NOMO-1 (cell line): ENCODE measurements at regions not wholly inside any gene's neighbourhood (a gene's known extent, or its start where the extent isn't known, plus 50 kb on each side); places are given as distances from the start of the nearest gene placed in this dataset.

ENCODE experiments used
- DNase-seq, 2 experiments: peaks; one replicate each; lab custom pipeline; 2025; ENCODE audit not compliant: unreplicated experiment in 2 of 2; lab: John Stamatoyannopoulos, UW

- DNase-seq = no peak
These were observed 335.6 kb upstream of the ASIC2 start for GRCh38 chr17:33628500-33629346.

- DNase-seq = no peak
These were observed 340.4 kb upstream of the ASIC2 start for GRCh38 chr17:33633446-33633845.

- DNase-seq = no peak
These were observed 344.4 kb upstream of the ASIC2 start for GRCh38 chr17:33637534-33637933.

DNA sequence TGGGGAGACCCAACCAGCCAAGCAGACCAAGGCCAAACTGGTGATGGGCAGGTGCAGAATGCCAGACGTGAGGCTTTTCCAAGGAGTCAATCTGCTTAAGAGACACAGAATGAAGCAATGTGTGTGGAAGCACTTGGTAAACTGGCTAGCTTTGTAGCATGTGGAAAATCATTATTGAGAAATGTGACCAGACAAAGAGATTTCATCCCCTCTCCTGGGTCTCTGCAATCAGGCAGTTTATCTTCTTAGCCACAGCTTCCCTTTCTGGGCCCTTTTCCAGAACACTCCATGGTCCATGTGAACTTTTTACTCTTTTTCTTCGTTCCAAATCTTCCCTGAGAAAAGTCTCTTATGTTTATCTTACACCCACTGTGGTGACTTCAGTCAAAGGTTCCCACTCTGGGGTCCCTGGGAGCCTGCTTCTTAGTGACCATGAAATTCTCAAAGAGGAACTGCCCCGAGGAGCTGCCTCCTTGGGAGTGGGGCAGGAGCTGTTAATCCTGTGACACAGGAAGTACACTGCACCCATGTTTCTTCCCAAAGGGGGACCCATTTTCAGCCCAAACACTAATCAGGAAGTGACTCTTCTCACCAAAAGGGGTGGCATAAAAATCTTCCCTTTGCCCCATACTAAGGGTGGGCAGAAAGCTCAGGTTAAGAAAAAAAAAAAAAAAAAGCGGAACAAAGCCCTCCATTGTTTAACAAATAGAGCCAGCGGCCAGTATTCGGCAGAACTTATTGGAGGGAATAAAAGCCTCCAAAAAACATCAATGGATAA lies 346.2 kb upstream of the ASIC2 start:
- DNase-seq = peak; percentile 60 to 73

GRCh38 chr17:33640629-33641028 lies 347.5 kb upstream of the ASIC2 start:
- DNase-seq = no peak

GRCh38 chr17:33642002-33642401 lies 348.9 kb upstream of the ASIC2 start:
- no peak for DNase-seq

DNA sequence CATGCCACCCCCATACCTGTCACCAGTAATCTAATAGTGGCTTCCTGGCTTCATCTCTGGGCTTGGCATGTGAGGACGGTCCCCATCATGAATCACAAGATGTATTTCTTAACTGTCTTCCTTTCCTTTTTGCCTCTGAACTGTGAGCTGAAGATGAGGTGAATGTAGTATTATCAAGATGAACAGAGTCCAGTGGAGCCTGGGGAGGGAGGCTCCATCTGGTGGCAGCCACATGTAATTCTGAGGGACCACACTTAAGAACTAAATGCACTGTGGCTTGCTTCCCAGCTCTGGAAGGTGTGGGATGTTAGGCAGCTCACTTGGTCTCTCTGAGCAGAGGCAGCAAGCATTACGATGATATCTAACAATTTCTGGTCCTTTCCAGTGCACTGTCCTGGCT lies 354.9 kb upstream of the ASIC2 start:
- DNase-seq = no peak

GRCh38 chr17:33650304-33650703 lies 357.2 kb upstream of the ASIC2 start:
- no peak for DNase-seq

DNA sequence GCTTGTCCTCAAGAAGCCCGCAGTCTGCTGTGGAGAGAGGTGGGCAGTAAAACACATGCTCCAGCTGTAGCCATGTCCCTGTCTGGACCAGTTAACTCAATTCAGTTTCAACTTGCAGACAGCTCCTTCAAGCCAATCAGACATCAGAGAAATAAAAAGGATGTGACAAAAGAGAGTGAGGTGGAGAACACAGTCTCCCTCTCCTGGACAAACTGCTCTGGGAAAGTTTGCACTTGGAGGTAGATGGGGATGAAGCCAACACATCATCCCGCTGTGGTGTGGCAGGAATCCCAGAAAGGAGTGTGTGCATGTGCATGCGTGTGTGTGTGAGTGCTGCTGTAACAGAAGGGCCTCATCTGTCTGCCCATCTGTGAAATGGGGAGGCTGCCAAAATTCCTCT lies 358.6 kb upstream of the ASIC2 start:
- no peak for DNase-seq

DNA sequence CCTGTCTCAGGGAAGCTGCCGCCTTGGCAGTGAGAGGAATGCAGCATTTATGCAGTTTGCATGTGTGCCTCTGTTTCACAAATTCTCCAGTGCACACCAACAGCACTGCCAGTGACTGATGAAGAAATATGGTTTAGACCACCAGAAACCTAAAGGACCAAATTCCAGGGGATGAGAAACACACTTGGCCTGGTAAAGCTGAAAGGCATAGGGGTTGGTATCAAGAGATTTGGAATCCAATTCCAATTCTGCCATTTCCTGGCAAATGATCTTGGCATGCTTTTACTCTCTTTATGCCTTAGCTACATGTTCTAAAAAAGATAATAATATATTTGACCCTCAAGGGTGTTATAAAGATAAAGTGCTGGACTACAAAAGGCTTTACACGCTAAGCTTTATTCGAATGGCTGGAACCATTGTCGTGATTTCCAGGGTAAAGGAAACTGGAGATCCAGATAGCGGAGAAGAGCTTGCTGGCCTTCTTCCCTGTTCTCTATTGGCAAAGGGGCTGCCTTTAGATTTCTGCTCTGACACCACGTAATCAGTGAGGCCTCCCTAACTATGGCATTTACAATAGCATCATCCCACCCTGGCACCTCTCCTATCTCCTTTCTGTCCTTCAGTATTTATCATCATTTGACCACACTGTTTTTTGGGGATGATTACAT lies 359.8 kb upstream of the ASIC2 start:
- DNase-seq = no peak

GRCh38 chr17:33653399-33653788 lies 360.3 kb upstream of the ASIC2 start:
- no peak for DNase-seq

DNA sequence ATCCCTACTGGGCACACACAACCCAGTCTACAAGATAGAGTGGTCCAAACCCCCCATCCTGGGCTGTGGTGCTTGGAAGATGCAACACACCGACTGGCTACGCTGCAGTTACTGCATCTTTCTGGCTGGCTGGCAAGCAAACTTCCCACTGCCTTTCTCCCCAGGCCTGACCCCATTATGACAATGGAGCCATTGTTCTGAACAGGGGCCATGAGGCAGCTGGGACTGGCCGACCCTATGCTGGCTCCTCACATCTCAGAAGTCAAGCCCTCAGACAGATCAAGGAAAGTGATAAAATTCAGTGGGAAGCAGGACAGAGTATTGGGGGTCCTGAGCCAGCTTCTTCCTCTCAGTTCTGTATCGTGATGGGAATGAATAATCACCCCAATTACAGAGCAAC lies 364.1 kb upstream of the ASIC2 start:
- no peak for DNase-seq

- DNase-seq = no peak
These were observed 368.9 kb upstream of the ASIC2 start for GRCh38 chr17:33661975-33662374.

GRCh38 chr17:33664116-33664840 lies 371.2 kb upstream of the ASIC2 start:
- no peak for DNase-seq

DNA sequence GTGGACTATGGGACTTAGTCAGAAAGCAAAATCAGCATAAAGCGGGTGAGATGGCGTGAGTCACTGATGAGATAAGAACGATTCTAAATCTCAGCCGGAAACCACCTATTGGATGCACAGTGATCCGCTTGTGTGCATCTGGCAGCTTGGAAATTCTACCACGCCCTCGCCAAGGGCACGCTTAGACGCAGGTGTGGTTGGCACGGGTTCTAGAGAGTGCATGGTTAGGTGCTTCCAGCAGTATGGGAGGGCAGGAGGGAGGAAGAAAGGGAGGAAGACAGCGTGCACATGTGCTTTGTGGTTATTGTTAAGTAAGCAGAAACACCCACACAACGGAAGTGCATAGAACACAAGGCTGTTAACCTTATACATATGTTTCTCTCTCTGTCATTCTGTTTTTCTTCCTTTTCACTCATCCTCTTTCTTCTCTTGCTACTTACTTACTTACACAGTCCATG lies 374.0 kb upstream of the ASIC2 start:
- no peak for DNase-seq

- no peak for DNase-seq
These were observed 374.6 kb upstream of the ASIC2 start for GRCh38 chr17:33667671-33668070.

DNA sequence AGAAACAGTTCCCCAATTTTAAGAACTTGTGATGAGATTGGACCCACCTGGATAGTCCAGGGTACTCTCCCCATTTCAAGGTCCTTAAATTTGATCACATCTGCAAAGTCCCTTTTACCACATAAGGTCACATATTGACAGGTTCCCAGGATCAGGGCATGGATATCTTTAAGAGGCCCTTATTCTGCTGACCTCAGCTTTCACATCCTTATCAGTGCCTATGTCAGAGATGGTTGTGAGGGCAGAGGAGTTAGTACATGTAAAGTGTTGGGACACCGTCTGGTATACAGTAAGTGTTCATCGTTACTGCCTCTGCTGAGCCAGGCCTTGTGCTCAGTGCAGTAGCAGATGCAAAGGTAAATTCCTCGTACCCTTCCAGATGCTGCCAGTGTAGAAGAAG lies 375.4 kb upstream of the ASIC2 start:
- DNase-seq = no peak

DNA sequence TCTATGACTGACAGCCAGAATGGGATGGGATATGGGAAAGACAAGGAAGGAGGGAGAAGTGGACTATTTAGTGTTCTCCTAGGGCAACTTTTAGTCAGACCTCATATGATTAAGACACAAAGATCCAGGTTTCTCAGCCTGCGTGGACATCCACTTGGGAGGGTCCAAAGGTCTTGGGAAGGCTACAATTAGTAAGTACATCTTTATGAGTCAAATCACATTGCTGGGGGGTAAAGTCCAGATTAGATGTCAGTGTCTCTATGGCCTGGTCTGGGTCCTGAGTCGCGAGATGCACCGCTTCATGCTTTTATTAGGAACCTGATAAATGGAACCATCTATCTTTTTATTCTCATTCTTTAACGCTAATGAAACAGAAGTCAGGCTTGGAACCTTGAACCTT lies 378.4 kb upstream of the ASIC2 start:
- no peak for DNase-seq

- peak; percentile 46 to 68 for DNase-seq
These were observed 381.6 kb upstream of the ASIC2 start for GRCh38 chr17:33674685-33675084.

DNA sequence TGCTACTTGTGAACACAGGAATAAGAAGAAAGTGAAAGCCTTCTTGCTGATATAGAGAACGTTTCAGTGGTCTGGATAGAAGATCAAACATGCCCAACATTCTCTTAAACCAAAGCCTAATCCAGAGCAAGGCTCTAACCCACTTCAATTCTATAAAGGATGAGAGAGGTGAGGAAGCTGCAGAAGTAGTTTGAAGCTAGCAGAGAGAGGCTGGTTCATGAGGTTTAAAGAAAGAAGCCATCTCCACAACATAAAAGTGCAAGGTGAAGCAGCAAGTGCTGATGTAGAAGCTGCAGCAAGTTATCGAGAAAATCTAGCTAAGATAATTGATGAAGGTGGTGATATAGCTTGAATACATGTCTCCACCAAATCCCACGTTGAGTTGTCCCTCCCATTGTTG lies 383.3 kb upstream of the ASIC2 start:
- no peak for DNase-seq

DNA sequence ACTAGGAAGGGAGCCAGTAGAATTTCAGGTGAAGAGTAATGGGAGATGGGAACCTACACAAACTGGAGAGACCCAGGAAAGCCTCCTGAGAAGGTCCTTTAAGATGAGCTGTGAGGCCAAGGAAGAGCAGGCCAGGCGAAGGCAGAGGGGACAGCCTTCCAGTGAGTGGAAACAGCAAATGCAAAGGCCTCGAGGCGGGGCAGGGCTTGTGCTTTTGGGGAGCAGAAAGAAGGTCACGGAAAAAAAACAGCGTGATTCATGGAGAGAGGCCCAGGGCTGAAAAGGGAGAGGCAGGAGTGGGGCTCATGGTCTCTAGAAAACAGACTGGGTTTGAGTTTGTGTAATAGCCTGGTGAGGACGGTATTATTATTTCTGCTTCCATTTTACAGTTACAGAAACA lies 386.5 kb upstream of the ASIC2 start:
- no peak for DNase-seq
